MCF 10A (cell line): ENCODE measurements at regions not wholly inside any gene's neighbourhood (a gene's known extent, or its start where the extent isn't known, plus 50 kb on each side); places are given as distances from the start of the nearest gene placed in this dataset.

ENCODE experiments used
- BruUV-seq: library from RNA; stranded (reverse); fragments of 400-500 nt; replicated peaks from 2 replicates; lab custom pipeline; 2021; lab: Mats Ljungman, UMichigan
- CTCF ChIA-PET: fragments of 300-600 bp; sonication (Branson Sonifier 250); formaldehyde crosslinking; extraction: SDS; loops from one replicate; lab custom pipeline; 2021; ENCODE audit warnings: antibody characterized with exemption, inconsistent platforms; lab: Yijun Ruan, JAX
- POLR2A ChIA-PET: fragments of 300-600, 350-650 bp; sonication (Branson Sonifier 250); formaldehyde crosslinking; extraction: SDS; loops from one replicate; lab custom pipeline; 2020; ENCODE audit warnings: antibody characterized with exemption, inconsistent platforms; lab: Yijun Ruan, JAX
- DNase-seq: peaks from one replicate; pipeline ENCODE4 v3.0.0-alpha.2; 2018; ENCODE audit not compliant: unreplicated experiment
- H3K27ac Mint-ChIP-seq: one replicate; pipeline ENCODE4 v1.8.0; 2022; ENCODE audit warnings: mild to moderate bottlenecking, low read depth, mixed read lengths; ENCODE audit not compliant: unreplicated experiment
- H3K27me3 Mint-ChIP-seq: one replicate; pipeline ENCODE4 v1.8.0; 2022; ENCODE audit warnings: mixed read lengths; ENCODE audit not compliant: insufficient read depth, unreplicated experiment
- H3K36me3 Mint-ChIP-seq: one replicate; pipeline ENCODE4 v1.8.0; 2022; ENCODE audit warnings: mild to moderate bottlenecking, moderate library complexity, mixed read lengths; ENCODE audit not compliant: insufficient read depth, unreplicated experiment
- H3K4me1 Mint-ChIP-seq: one replicate; pipeline ENCODE4 v1.8.0; 2022; ENCODE audit warnings: mixed read lengths; ENCODE audit not compliant: insufficient read depth, unreplicated experiment
- H3K4me3 Mint-ChIP-seq: one replicate; pipeline ENCODE4 v1.8.0; 2022; ENCODE audit warnings: mild to moderate bottlenecking, moderate library complexity, mixed read lengths; ENCODE audit not compliant: unreplicated experiment
- H3K9me3 Mint-ChIP-seq: one replicate; pipeline ENCODE4 v1.8.0; 2022; ENCODE audit warnings: mixed read lengths; ENCODE audit not compliant: unreplicated experiment
- intact Hi-C: fragments of 100-400 bp; cut with micrococcal nuclease; formaldehyde crosslinking; loops from 2 replicates; pipeline ENCODE4 v1.14.1; 2022
- TF ChIP-seq, protein P1 (sequence below): fragments of 200-600 bp; IDR thresholded peaks from one replicate; pipeline ENCODE4 v1.8.0; 2022; ENCODE audit warnings: antibody characterized with exemption, mild to moderate bottlenecking; ENCODE audit not compliant: unreplicated experiment

DNA sequence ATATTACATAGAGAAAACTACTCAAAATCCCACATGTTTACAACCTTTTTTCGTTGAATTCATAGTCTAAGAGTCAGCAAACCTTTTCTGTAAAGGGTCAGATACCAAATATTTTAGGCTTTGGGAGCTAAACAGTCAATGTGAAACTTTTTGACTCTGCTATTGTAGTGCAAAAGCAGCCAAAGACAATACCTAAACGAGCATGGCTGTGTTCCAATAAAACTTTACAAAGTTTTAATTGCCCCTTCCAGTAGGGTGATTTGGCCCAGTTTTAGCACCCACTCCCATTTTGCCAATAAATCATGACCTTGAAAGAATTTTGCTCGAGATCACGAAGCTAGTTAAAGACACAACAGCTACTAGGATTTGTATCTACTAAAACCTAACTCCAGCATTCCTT, 147.2 kb downstream of the ANKRD50 start:
- intact Hi-C loops: no loop called here
- ChIA-PET POLR2A (no interaction called here), CTCF (interaction anchor here (0.7 to 0.8 kb wide), 2 partner anchors 204 to 1966 kb away, joined by 3 to 4 read pairs; no protein-coding TSS in a partner anchor)
- no peaks in the 10 kb centered on the region for H3K4me1 Mint-ChIP-seq
- H3K9me3 Mint-ChIP-seq: no peaks in the 10 kb centered on the region
- TF ChIP-seq, protein P1, sequence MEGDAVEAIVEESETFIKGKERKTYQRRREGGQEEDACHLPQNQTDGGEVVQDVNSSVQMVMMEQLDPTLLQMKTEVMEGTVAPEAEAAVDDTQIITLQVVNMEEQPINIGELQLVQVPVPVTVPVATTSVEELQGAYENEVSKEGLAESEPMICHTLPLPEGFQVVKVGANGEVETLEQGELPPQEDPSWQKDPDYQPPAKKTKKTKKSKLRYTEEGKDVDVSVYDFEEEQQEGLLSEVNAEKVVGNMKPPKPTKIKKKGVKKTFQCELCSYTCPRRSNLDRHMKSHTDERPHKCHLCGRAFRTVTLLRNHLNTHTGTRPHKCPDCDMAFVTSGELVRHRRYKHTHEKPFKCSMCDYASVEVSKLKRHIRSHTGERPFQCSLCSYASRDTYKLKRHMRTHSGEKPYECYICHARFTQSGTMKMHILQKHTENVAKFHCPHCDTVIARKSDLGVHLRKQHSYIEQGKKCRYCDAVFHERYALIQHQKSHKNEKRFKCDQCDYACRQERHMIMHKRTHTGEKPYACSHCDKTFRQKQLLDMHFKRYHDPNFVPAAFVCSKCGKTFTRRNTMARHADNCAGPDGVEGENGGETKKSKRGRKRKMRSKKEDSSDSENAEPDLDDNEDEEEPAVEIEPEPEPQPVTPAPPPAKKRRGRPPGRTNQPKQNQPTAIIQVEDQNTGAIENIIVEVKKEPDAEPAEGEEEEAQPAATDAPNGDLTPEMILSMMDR: no peak
- no peak overlapping the region for H3K4me3 Mint-ChIP-seq
- no peaks in the 10 kb centered on the region for H3K27me3 Mint-ChIP-seq
- no TSS peak for BruUV-seq
- peaks cover 8% of the 10 kb centered on the region for H3K36me3 Mint-ChIP-seq
- no peak overlapping the region for H3K27ac Mint-ChIP-seq
- DNase-seq: no peak

DNA sequence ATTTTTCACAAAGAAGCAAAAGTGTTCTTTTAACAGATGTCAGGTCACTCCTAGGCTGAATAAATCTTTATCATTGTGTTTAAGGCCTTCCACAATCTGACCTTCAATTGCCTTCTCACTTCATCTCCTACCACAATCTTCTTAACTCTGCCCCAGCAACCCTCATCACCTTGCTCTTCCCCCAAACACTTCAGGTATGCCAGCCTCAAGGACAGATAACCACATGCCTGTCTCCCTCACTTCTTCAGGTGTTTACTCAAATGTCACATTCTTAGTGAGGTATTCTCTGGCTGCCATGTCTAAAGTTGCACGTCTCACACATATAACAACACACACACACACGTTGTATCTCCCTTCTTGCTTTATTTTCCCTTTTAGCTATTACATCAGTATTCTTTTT, 146.5 kb downstream of the ANKRD50 start:
- TF ChIP-seq, protein P1: no peak
- intact Hi-C loops: no loop called here
- Mint-ChIP-seq H3K4me1 (no peaks in the 10 kb centered on the region), H3K36me3 (peaks cover 8% of the 10 kb centered on the region), H3K27me3 (no peaks in the 10 kb centered on the region), H3K27ac (peak overlapping the region; percentile 55), H3K9me3 (no peaks in the 10 kb centered on the region), H3K4me3 (no peak overlapping the region)
- no TSS peak for BruUV-seq
- CTCF ChIA-PET: interaction anchor here (0.7 kb wide), 1 partner anchor 1965 kb away, joined by 3 read pairs; no protein-coding TSS in a partner anchor
- POLR2A ChIA-PET: no interaction called here
- DNase-seq: no peak

DNA sequence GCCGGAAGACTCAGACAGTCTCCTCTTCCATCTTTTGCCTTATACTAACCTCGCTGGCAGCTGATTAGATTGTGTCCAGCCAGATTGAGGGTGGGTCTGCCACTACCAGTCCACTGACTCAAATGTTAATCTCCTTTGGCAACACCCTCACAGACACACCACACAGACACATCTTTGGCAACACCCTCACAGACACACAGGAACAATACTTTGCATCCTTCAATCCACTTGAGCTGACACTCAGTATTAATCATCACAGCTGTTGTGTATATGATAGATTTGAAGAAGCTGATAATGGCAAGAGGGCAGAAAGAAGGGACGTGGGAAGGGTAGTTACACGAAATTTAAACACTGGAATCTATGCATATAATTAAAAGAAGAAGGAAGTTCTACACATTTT, 139.5 kb downstream of the ANKRD50 start:
- H3K27ac Mint-ChIP-seq: no peak overlapping the region
- CTCF ChIA-PET: no interaction called here
- POLR2A ChIA-PET: no interaction called here
- TF ChIP-seq, protein P1: no peak
- H3K4me1 Mint-ChIP-seq: peaks cover 6% of the 10 kb centered on the region
- no peak for DNase-seq
- intact Hi-C loops: no loop called here
- H3K9me3 Mint-ChIP-seq: peaks cover 14% of the 10 kb centered on the region
- H3K4me3 Mint-ChIP-seq: no peak overlapping the region
- no TSS peak for BruUV-seq
- H3K27me3 Mint-ChIP-seq: no peaks in the 10 kb centered on the region
- no peaks in the 10 kb centered on the region for H3K36me3 Mint-ChIP-seq

DNA sequence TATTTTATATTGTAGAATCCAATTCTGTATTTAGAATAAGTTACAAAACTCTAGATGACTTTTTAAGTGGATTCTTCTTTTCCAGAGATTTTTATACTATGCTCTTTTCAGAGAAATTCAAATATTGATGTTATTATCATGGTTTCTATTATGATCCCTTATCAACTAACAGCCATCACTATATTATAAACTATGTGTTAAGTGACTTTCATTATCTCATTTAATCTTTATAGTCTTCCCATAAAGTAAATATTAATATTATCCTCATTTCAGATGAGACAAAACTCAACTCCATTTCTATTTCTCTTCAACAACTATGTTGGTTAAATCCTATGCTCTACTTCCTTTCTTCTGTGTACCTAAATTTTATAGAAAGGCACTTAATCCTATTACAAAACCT, 132.6 kb downstream of the ANKRD50 start:
- H3K4me3 Mint-ChIP-seq: no peak overlapping the region
- BruUV-seq: no TSS peak
- H3K9me3 Mint-ChIP-seq: peaks cover 19% of the 10 kb centered on the region
- TF ChIP-seq, protein P1: no peak
- no peak overlapping the region for H3K27ac Mint-ChIP-seq
- ChIA-PET CTCF (no interaction called here), POLR2A (no interaction called here)
- H3K27me3 Mint-ChIP-seq: no peaks in the 10 kb centered on the region
- no peaks in the 10 kb centered on the region for H3K36me3 Mint-ChIP-seq
- no peaks in the 10 kb centered on the region for H3K4me1 Mint-ChIP-seq
- intact Hi-C loops: no loop called here
- DNase-seq: no peak
